Dermis microvascular lymphatic vessel endothelial cell (primary cell): ENCODE measurements at regions not wholly inside any gene's neighbourhood (a gene's known extent, or its start where the extent isn't known, plus 50 kb on each side); places are given as distances from the start of the nearest gene placed in this dataset.
"Not testable (repeated sequence)": the region's sequence is repeated elsewhere in the genome, so short reads cannot be mapped to it uniquely, and the experiment has no call there.

Experiments used
- DNase-seq, 2 donors: peaks; one replicate each; pipeline versions ENCODE4 v3.0.0 to v3.0.0-alpha.2; 2010; ENCODE audit warnings: low read depth in 2 of 2

GRCh38 chr6:155542036-155542435, 86.4 kb upstream of the NOX3 start:
- DNase-seq = no peak

GRCh38 chr6:155538708-155539390, 83.2 kb upstream of the NOX3 start:
- no peak for DNase-seq

DNA sequence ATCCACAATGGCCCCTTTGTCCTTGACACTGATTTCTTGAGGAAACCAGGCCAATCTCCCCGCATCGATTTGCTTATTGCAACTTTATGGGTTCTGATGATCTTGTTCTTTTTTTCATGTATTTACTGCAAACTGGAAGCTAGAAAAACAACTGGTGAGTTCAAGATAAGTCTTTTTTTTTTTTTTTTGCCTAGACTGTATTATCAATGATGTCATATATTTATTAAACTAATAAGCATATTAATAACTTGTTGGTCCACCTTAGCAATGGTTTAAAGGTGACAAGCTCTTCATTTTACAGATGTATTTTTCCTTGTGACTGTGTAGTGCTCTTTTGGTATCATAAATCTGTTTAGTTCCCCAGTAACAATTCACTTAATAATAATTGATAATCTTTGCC, 79.0 kb upstream of the NOX3 start:
- DNase-seq = no peak

GRCh38 chr6:155530219-155530834, 74.7 kb upstream of the NOX3 start:
- DNase-seq = peak; percentile 55 to 70

GRCh38 chr6:155529814-155530213, 74.2 kb upstream of the NOX3 start:
- DNase-seq = not testable (repeated sequence)

DNA sequence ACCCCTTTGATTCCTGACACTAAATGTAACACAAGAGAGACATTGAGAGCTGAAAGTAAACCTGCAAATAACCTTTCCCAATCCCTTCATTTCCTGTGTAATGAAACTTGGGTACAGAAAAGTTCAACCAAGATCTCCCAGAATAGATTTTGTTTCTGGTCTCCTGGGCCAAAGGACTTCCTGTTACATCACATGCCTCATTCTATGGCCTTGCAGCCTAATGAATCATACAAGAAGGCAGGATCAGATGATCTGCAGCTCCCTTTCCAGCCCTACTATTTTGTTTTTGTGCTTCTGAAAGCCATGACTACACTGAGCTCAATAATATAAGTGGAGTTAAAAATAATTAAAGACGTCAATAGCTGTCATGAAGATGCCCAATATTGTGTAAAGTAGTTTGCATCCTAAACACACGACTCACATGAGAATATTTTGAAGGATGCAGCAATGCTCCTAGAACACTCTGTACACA, 73.4 kb upstream of the NOX3 start:
- DNase-seq = peak; percentile 84 to 96

GRCh38 chr6:155528335-155528734, 72.7 kb upstream of the NOX3 start:
- peak in 1 of 2 donors; percentile 3 for DNase-seq

- no peak for DNase-seq
Measured at GRCh38 chr6:155527443-155527842, 71.8 kb upstream of the NOX3 start.

- peak in 1 of 2 donors; percentile 57 for DNase-seq
Measured at GRCh38 chr6:155523821-155524651, 68.4 kb upstream of the NOX3 start.

DNA sequence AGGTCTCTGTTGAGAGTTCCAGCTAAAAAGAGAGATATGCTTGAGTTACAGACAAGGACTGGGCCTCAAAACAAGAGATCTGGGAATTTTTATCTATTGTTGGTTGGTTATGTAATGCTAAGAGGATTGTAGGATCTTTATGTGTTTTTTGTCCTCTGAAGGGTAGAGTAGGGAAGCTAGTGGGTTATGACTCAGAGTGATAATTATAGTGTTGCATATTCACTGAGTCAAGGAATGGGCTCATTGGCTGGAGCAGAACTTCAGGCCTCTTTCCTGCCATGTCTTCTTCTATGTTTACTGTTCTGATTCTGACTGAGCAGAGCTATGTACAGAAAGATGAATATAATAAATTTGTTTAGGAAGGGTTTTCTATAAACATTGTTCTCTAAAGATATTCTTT, 66.1 kb upstream of the NOX3 start:
- peak in 1 of 2 donors; percentile 29 for DNase-seq

DNA sequence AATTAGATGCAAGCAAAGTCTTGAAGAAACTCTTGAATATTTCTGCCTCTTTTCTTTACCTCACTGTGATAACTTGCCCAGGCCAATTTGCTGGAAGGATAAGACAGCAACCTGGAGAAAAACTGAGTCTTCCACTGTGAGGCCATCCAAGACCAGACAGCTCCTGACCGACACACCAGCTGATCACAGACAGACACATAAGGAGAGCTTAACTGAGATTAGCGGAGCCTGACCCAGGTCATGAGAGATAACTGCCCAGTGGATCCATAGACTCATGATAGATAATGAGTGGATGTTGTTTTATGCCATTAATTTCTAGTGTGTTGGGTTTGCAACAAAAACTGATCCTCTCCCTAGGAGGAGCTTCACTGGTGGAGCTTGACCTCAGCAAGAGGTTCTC, 64.4 kb upstream of the NOX3 start:
- DNase-seq = no peak

GRCh38 chr6:155519176-155519738, 63.6 kb upstream of the NOX3 start:
- no peak for DNase-seq

- DNase-seq = no peak
Measured at GRCh38 chr6:155517294-155517693, 61.7 kb upstream of the NOX3 start.

DNA sequence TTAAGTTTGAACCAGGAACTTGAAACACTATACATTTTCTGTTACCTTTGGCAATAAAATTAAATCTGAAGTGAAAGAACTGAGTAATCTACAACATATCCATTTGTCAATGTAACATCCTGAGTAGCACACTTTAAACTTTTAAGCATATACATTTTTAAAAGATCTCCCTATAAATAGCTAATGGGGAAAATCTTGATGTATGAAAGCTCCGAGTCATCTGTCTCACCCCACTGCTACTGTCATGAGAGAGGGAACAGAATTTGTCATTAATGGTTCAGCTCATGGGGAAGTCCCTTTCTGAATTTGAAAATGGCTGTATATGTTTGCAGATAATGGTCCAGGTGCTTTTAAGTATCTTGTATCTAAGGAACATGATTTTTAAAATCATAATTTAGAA, 55.2 kb upstream of the NOX3 start:
- no peak for DNase-seq

- no peak for DNase-seq
Measured at GRCh38 chr6:155509743-155510475, 54.3 kb upstream of the NOX3 start.

DNA sequence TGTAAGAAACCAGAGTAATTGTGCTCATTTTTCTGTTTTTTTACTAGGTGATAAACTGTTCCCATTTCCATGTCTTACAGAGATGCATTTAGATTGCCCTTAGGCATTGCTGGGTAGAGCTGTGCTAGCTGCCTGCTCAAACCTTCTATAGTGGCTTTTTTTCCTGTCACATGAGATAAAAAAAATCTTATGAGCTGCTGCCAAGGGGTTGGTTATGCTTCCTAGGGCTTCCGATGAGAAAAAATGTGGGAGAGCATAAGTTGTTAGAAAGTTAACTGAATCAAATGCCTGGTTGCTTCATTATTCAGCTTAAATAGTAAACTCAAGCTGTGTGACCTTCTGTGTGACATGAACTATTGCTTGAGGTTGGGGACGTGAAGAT, 50.0 kb upstream of the NOX3 start:
- DNase-seq = no peak
